ELF-1 (cell line): ENCODE measurements at regions not wholly inside any gene's neighbourhood (a gene's known extent, or its start where the extent isn't known, plus 50 kb on each side); places are given as distances from the start of the nearest gene placed in this dataset.

ENCODE experiments used
- DNase-seq: peaks from one replicate; pipeline ENCODE4 v3.0.0-alpha.2; 2016; ENCODE audit warnings: low read depth, low spot score

GRCh38 chr5:15209053-15209762 is 290.8 kb upstream of the FBXL7 start:
- DNase-seq: no peak

GRCh38 chr5:15206133-15206532 is 293.8 kb upstream of the FBXL7 start:
- DNase-seq: no peak

GRCh38 chr5:15203376-15203775 is 296.6 kb upstream of the FBXL7 start:
- no peak for DNase-seq

GRCh38 chr5:15191012-15191411 is 309.0 kb upstream of the FBXL7 start:
- DNase-seq: no peak

GRCh38 chr5:15183520-15183919 is 311.9 kb upstream of the ANKH start:
- DNase-seq: no peak

GRCh38 chr5:15170173-15170572 is 298.6 kb upstream of the ANKH start:
- DNase-seq: no peak

- DNase-seq: no peak
These were observed 296.8 kb upstream of the ANKH start for GRCh38 chr5:15168358-15168757.

GRCh38 chr5:15160091-15160490 is 288.5 kb upstream of the ANKH start:
- no peak for DNase-seq

- no peak for DNase-seq
These were observed 288.0 kb upstream of the ANKH start for GRCh38 chr5:15159606-15160005.

- DNase-seq: no peak
These were observed 270.9 kb upstream of the ANKH start for GRCh38 chr5:15142458-15142857.

GRCh38 chr5:15137414-15137813 is 265.8 kb upstream of the ANKH start:
- DNase-seq: no peak

- DNase-seq: no peak
These were observed 264.1 kb upstream of the ANKH start for GRCh38 chr5:15135661-15136060.

- DNase-seq: no peak
These were observed 261.9 kb upstream of the ANKH start for GRCh38 chr5:15133456-15133965.

- DNase-seq: no peak
These were observed 261.3 kb upstream of the ANKH start for GRCh38 chr5:15132816-15133405.

GRCh38 chr5:15131909-15132308 is 260.3 kb upstream of the ANKH start:
- DNase-seq: no peak

GRCh38 chr5:15124871-15125568 is 253.4 kb upstream of the ANKH start:
- DNase-seq: no peak

GRCh38 chr5:15124461-15124860 is 252.9 kb upstream of the ANKH start:
- no peak for DNase-seq

GRCh38 chr5:15117688-15118087 is 246.1 kb upstream of the ANKH start:
- no peak for DNase-seq

GRCh38 chr5:15116996-15117395 is 245.4 kb upstream of the ANKH start:
- DNase-seq: no peak

GRCh38 chr5:15106530-15107283 is 235.1 kb upstream of the ANKH start:
- DNase-seq: no peak

GRCh38 chr5:15105799-15106393 is 234.3 kb upstream of the ANKH start:
- DNase-seq: peak; percentile 67

GRCh38 chr5:15103864-15104263 is 232.3 kb upstream of the ANKH start:
- no peak for DNase-seq
